ENCODE measurements at regions not wholly inside any gene's neighbourhood (a gene's known extent, or its start where the extent isn't known, plus 50 kb on each side); places are given as distances from the start of the nearest gene placed in this dataset.

DNA sequence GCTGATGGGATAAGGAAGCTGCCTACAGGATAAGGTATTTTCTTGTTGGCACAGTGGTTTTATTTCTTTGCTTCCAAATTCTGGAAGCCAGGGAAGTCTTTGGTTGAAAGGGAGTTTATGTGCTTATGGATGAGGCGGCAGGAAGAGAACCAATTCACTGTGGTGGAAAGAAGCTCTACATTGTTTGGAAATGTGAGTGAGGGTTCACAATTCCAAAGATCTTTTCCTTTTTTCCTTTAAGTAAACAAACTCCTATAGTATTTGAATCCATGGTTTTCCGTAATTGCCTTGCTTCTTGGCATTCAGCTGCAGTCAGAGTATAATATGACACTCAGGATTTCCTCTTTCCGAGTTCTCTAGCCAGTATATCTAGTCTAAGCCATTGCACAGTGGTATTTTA lies 86.2 kb downstream of the TEX29 start:
- no peak for ATAC-seq
- Histone ChIP-seq H3K9me3 (no peaks in the 10 kb centered on the region), H3K27ac (no peak overlapping the region), H3K36me3 (no peaks in the 10 kb centered on the region), H3K4me1 (no peaks in the 10 kb centered on the region), H3K27me3 (peaks cover 6 to 19% (median 15%) of the 10 kb centered on the region in 3 donors), H3K4me3 (no peak overlapping the region)
- no peak for TF ChIP-seq POLR2A (IDR thresholded peaks at IDR 0.05)
- TF ChIP-seq, protein P1, sequence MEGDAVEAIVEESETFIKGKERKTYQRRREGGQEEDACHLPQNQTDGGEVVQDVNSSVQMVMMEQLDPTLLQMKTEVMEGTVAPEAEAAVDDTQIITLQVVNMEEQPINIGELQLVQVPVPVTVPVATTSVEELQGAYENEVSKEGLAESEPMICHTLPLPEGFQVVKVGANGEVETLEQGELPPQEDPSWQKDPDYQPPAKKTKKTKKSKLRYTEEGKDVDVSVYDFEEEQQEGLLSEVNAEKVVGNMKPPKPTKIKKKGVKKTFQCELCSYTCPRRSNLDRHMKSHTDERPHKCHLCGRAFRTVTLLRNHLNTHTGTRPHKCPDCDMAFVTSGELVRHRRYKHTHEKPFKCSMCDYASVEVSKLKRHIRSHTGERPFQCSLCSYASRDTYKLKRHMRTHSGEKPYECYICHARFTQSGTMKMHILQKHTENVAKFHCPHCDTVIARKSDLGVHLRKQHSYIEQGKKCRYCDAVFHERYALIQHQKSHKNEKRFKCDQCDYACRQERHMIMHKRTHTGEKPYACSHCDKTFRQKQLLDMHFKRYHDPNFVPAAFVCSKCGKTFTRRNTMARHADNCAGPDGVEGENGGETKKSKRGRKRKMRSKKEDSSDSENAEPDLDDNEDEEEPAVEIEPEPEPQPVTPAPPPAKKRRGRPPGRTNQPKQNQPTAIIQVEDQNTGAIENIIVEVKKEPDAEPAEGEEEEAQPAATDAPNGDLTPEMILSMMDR (IDR thresholded peaks at IDR 0.05 in 4 of 5, conservative IDR thresholded peaks at IDR 0.05 in 1 of 5), result no peak
- DNase-seq, result no peak
- intact Hi-C loops (cut with DNase I; ENCODE audit: low total_unique reads), result no loop called here
- in situ Hi-C loops (cut with MboI; ENCODE audit: low sequenced_read_pairs in 4 of 4), result no loop called here

DNA sequence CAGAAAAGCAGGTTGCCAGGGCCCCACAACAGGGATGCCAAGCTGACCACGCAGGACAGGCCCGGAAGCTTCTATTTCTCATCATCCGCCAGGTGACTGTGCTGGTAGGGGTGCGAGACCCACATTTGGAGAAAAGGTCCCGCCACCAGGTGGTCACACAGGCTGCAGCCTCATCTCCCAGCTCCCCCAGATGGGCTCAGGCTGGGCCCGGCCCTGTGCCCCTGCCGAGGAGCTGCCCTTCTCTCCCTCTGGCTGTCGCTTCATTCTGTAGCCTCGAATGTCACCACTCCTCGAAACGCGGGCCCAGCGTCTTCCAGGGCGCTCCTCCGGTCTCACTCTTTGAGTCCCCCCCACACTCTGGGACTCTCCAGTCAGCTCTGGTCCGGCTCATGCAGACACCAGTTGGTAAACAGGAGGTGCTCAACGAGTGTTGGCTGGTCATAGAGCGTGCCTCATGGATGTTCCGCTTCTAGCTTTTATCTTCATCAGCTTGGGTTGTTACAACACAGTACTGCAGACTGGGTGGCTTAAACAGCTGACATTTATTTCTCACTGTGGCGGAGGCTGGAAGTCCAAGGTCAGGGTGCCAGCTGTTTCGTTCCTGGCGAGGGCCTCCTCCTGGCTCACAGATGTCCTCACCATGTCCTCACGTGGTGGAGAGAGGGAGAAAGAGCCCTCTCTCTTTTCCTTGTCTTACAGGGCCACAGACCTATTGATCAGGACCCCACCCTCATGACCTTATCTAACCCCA lies 87.1 kb downstream of the TEX29 start:
- intact Hi-C loops (cut with DNase I; ENCODE audit: low total_unique reads) (no loop called here), in situ Hi-C loops (cut with MboI; ENCODE audit: low sequenced_read_pairs in 4 of 4) (no loop called here)

DNA sequence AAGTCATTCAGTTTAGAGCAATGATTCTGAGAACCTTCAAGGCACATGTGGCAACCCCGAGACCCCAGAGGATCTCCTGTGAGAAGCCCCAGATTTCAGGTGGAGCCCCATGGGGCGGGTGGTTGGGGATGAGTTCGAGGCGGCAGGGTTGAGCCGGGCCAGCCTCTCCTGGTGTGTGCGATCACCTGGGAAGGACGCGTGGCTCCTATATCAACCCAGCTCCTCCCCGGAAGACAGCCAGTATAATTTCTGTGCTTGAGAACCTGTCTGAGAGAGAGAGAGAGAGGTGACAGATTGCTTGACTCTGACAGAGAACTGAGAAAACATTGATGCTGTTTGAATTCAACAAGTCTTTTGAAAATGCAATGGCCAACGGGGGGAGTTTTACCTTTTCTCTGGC lies 89.0 kb downstream of the TEX29 start:
- TF ChIP-seq POLR2A (IDR thresholded peaks at IDR 0.05), result no peak
- TF ChIP-seq, protein P1 (IDR thresholded peaks at IDR 0.05 in 4 of 5, conservative IDR thresholded peaks at IDR 0.05 in 1 of 5), result no peak
- Histone ChIP-seq H3K36me3 (no peaks in the 10 kb centered on the region), H3K27me3 (peaks cover 28 to 45% (median 31%) of the 10 kb centered on the region in 3 donors), H3K9me3 (no peaks in the 10 kb centered on the region), H3K27ac (no peak overlapping the region), H3K4me3 (no peak overlapping the region), H3K4me1 (no peaks in the 10 kb centered on the region)
- DNase-seq (no peak), ATAC-seq (no peak)
- in situ Hi-C loops (cut with MboI; ENCODE audit: low sequenced_read_pairs in 4 of 4), result no loop called here
- intact Hi-C loops (cut with DNase I; ENCODE audit: low total_unique reads), result no loop called here

More for the DNA sequence above, 87.1 kb downstream of the TEX29 start:
- H3K4me1 ChIP-seq, result no peaks in the 10 kb centered on the region
- H3K36me3 ChIP-seq, result no peaks in the 10 kb centered on the region
- TF ChIP-seq, protein P1 (IDR thresholded peaks at IDR 0.05 in 4 of 5, conservative IDR thresholded peaks at IDR 0.05 in 1 of 5), result no peak
- no peak for TF ChIP-seq POLR2A (IDR thresholded peaks at IDR 0.05)
- H3K27ac ChIP-seq, result no peak overlapping the region
- DNase-seq (no peak), ATAC-seq (peak; percentile 14 to 42)
- no peak overlapping the region for H3K4me3 ChIP-seq
- H3K27me3 ChIP-seq, result peaks cover 9 to 28% (median 23%) of the 10 kb centered on the region in 3 donors
- no peaks in the 10 kb centered on the region for H3K9me3 ChIP-seq

DNA sequence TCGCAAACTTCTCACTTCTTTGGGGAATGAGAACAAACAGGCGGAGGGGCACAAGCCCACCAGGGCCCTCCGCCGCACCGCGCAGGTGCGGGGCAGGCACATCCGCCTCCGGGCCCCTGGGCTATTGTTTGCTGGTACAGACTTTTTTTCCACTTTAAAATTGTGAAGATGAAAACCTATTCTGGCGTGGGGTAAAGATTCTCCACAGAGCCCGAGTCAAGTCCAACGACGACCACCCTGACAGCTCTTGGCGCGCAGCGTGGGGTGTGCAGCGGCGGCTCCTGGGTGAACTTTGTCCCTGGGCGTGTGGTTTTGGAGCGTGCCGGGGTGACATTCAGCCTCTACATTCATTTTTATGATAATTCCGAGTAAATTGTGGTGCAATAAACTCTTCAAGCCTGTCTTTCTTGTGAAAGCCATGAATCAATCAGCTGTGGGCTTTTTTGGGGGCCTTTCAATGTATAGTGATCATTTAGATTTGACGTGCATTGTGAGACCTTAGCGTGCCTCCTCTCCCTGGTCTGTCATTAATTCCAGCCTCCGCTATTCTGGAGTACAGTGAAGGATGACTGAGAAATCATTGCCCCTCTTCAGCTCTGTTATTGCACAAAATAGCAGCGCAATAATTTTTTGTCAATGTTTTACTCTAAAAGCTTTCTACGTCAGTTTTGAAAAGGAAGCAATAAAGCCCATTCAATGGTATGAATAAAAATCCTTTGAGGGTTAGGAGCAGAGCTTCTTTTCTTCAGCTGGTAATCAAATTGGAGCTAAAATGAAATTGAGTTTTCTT lies 90.0 kb downstream of the TEX29 start:
- DNase-seq, result no peak

More for the DNA sequence above, 90.0 kb downstream of the TEX29 start:
- TF ChIP-seq, protein P1 (IDR thresholded peaks at IDR 0.05 in 4 of 5, conservative IDR thresholded peaks at IDR 0.05 in 1 of 5), result no peak
- no peak for TF ChIP-seq POLR2A (IDR thresholded peaks at IDR 0.05)
- no peak for ATAC-seq
- Histone ChIP-seq H3K4me3 (no peak overlapping the region), H3K9me3 (no peaks in the 10 kb centered on the region), H3K4me1 (no peaks in the 10 kb centered on the region), H3K27ac (no peak overlapping the region), H3K36me3 (no peaks in the 10 kb centered on the region), H3K27me3 (peaks cover 28 to 54% (median 30%) of the 10 kb centered on the region in 3 donors)
- intact Hi-C loops (cut with DNase I; ENCODE audit: low total_unique reads) (no loop called here), in situ Hi-C loops (cut with MboI; ENCODE audit: low sequenced_read_pairs in 4 of 4) (no loop called here)
